OCI-LY3 (cell line): ENCODE measurements at regions not wholly inside any gene's neighbourhood (a gene's known extent, or its start where the extent isn't known, plus 50 kb on each side); places are given as distances from the start of the nearest gene placed in this dataset.

Source experiments
- CTCF ChIP-seq: fragments of 200-600, 300-600 bp; sonication (generic); IDR thresholded peaks from 2 replicates; pipeline ENCODE4 v1.5.1; 2014; ENCODE audit warnings: antibody characterized with exemption, low read length, low read depth
- EZH2phosphoT487 ChIP-seq: fragments of 200-600 bp; shearing (Covaris generic); IDR thresholded peaks from 2 replicates; pipeline ENCODE4 v1.6.1; 2018; ENCODE audit warnings: antibody characterized with exemption, mixed run types, low read depth

GRCh38 chr10:3578682-3579081 is 206.3 kb downstream of the KLF6 start:
- TF ChIP-seq CTCF (no peak), EZH2phosphoT487 (no peak)
